ENCODE measurements at regions not wholly inside any gene's neighbourhood (a gene's known extent, or its start where the extent isn't known, plus 50 kb on each side); places are given as distances from the start of the nearest gene placed in this dataset.
"Not testable (repeated sequence)": the region's sequence is repeated elsewhere in the genome, so short reads cannot be mapped to it uniquely, and the experiment has no call there.

DNA sequence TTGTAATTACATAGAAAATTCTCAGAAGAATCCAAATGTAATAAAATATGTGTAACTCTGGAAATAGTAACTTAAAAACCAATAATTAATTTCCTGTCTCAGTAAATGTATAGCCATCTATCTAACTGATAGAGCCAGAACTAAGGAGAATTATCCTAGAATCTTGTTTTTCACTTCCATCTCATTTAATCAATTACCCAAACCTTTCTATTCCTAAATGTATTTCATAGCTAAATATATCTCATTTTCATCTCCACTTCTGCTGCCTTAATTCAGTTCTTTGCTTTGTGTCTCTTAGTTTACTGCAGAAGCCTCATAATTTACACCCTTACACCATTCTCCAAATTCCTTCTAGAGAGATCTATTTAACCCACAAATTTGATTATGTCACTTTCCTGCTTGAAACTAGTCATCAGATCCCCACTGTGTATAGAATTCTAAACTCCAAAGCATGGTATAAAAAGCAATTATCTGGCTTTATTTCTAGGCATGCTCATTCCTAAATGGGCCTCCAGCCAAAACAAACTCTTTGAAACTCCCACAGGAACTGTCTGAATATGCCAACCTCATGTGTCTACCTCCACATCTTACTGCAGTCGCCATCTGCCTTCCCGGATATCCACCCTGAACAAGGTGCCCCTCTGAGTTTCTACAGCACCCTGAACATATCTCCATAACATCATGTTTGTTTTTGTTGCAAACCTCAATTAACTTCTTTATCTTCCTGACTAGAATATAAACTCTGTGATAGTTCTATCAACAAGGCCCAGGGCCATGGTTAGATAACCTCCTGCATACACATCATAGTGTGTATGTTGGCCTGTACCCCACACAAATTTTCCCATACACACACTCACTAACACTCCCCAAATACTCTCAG lies 70.5 kb upstream of the ADTRP start:
- intact Hi-C loops (cut with DNase I) = no loop called here

GRCh38 chr6:11848346-11848651 lies 69.7 kb upstream of the ADTRP start:
- Histone ChIP-seq H3K27me3 (no peaks in the 10 kb centered on the region), H3K9me3 (no peaks in the 10 kb centered on the region), H3K36me3 (no peaks in the 10 kb centered on the region), H3K4me1 (no peaks in the 10 kb centered on the region), H3K4me3 (no peak overlapping the region), H3K27ac (no peak overlapping the region)
- no peak for TF ChIP-seq CTCF (IDR thresholded peaks at IDR 0.05)
- no peak for DNase-seq (ENCODE audit: low spot score in 2 of 2)
- intact Hi-C loops (cut with DNase I) = no loop called here

More for the DNA sequence above, 70.5 kb upstream of the ADTRP start:
- Histone ChIP-seq H3K27me3 (no peaks in the 10 kb centered on the region), H3K9me3 (no peaks in the 10 kb centered on the region), H3K4me3 (no peak overlapping the region), H3K4me1 (peaks cover 0 to 3% of the 10 kb centered on the region in 2 donors), H3K36me3 (no peaks in the 10 kb centered on the region), H3K27ac (no peak overlapping the region)
- no peak for TF ChIP-seq CTCF (IDR thresholded peaks at IDR 0.05)
- DNase-seq (ENCODE audit: low spot score in 2 of 2) = no peak

GRCh38 chr6:11847515-11848345 lies 69.1 kb upstream of the ADTRP start:
- Histone ChIP-seq H3K4me1 (no peaks in the 10 kb centered on the region), H3K27me3 (no peaks in the 10 kb centered on the region), H3K9me3 (no peaks in the 10 kb centered on the region), H3K4me3 (no peak overlapping the region), H3K36me3 (no peaks in the 10 kb centered on the region), H3K27ac (no peak overlapping the region)
- no peak for DNase-seq (ENCODE audit: low spot score in 2 of 2)
- intact Hi-C loops (cut with DNase I) = no loop called here
- no peak for TF ChIP-seq CTCF (IDR thresholded peaks at IDR 0.05)

DNA sequence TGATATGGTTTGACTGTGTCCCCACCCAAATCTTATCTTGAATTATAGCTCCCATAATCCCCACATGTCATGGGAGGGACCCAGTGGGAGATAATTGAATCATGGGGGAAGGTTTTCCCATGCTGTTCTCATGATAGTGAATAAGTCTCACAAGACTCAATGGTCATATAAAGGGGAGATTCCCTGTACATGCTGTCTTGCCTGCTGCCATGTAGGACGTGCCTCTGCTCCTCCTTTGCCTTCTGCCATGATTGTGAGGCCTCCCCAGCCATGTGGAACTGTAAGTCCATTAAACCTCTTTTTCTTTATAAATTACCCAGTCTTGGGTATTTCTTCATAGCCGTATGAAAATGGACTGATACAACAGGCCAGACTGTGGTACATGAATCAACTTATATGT lies 68.5 kb upstream of the ADTRP start:
- intact Hi-C loops (cut with DNase I); DNase-seq (ENCODE audit: low spot score in 2 of 2); H3K9me3 ChIP-seq; H3K4me1 ChIP-seq; H3K27me3 ChIP-seq; H3K36me3 ChIP-seq; H3K4me3 ChIP-seq; H3K27ac ChIP-seq: not testable (repeated sequence)

GRCh38 chr6:11845664-11846577 lies 67.3 kb upstream of the ADTRP start:
- no peak for TF ChIP-seq CTCF (IDR thresholded peaks at IDR 0.05)
- no peak for DNase-seq (ENCODE audit: low spot score in 2 of 2)
- intact Hi-C loops (cut with DNase I) = no loop called here
- Histone ChIP-seq H3K27ac (no peak overlapping the region), H3K4me3 (no peak overlapping the region), H3K27me3 (no peaks in the 10 kb centered on the region), H3K4me1 (no peaks in the 10 kb centered on the region), H3K9me3 (no peaks in the 10 kb centered on the region), H3K36me3 (no peaks in the 10 kb centered on the region)

DNA sequence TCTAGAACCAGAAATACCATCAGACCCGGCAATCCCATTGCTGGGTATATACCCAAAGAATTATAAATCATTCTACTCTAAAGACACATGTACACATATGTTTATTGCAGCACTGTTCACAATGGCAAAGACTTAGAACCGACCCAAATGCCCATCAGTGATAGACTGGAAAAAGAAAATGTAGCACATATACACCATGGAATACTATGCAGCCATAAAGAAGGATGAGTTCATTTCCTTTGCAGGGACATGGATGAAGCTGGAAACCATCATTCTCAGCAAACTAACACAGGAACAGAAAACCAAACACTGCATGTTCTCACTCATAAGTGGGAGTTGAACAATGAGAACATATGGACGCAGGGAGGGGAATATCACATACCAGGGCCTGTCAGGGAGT lies 64.2 kb upstream of the ADTRP start:
- H3K36me3 ChIP-seq; intact Hi-C loops (cut with DNase I); H3K27me3 ChIP-seq; H3K4me3 ChIP-seq; H3K4me1 ChIP-seq; DNase-seq (ENCODE audit: low spot score in 2 of 2); H3K27ac ChIP-seq; H3K9me3 ChIP-seq: not testable (repeated sequence)

All from ascending aorta (tissue), 2 donors.